Smooth muscle cell (in vitro differentiated cells): ENCODE measurements at regions not wholly inside any gene's neighbourhood (a gene's known extent, or its start where the extent isn't known, plus 50 kb on each side); places are given as distances from the start of the nearest gene placed in this dataset.

ENCODE experiments used
- DNase-seq: peaks from one replicate; lab custom pipeline; 2025; ENCODE audit not compliant: unreplicated experiment; lab: John Stamatoyannopoulos, UW
- H2AFZ ChIP-seq: fragments of 200-600 bp; sonication (generic); 2 replicates; pipeline ENCODE4 v1.6.0; 2016; ENCODE audit warnings: antibody characterized with exemption, low read depth, mild to moderate bottlenecking
- H3F3A ChIP-seq: fragments of 200-600 bp; sonication (generic); 2 replicates; pipeline ENCODE4 v1.6.0; 2017; ENCODE audit warnings: antibody characterized with exemption, low read depth
- H3K27ac ChIP-seq: fragments of 200-600 bp; sonication (generic); 2 replicates; pipeline ENCODE4 v1.5.1; 2016; ENCODE audit warnings: low read depth, mild to moderate bottlenecking
- H3K27me3 ChIP-seq: fragments of 200-600 bp; sonication (generic); 2 replicates; pipeline ENCODE4 v1.6.1; 2016; ENCODE audit warnings: low read depth, mild to moderate bottlenecking
- H3K36me3 ChIP-seq: fragments of 200-600 bp; sonication (generic); 2 replicates; pipeline ENCODE4 v1.5.1; 2016; ENCODE audit warnings: low read depth
- H3K4me1 ChIP-seq: fragments of 200-600 bp; sonication (generic); 2 replicates; pipeline ENCODE4 v1.5.1; 2016; ENCODE audit warnings: low read depth
- H3K4me2 ChIP-seq: fragments of 200-600 bp; sonication (generic); 2 replicates; pipeline ENCODE4 v1.6.0; 2016; ENCODE audit warnings: mild to moderate bottlenecking
- H3K4me3 ChIP-seq: fragments of 200-600 bp; sonication (generic); 2 replicates; pipeline ENCODE4 v1.5.1; 2016; ENCODE audit warnings: mild to moderate bottlenecking
- H3K79me2 ChIP-seq: fragments of 200-600 bp; sonication (generic); 2 replicates; pipeline ENCODE4 v1.6.0; 2016; ENCODE audit warnings: low read depth, mild to moderate bottlenecking
- H3K9ac ChIP-seq: fragments of 200-600 bp; sonication (generic); 2 replicates; pipeline ENCODE4 v1.6.0; 2016; ENCODE audit warnings: low read depth
- H3K9me3 ChIP-seq: fragments of 200-600 bp; sonication (generic); replicated peaks from 2 replicates; pipeline ENCODE4 v1.5.1; 2016; ENCODE audit warnings: low read depth
- H4K20me1 ChIP-seq: fragments of 200-600 bp; sonication (generic); 2 replicates; pipeline ENCODE4 v1.6.0; 2016; ENCODE audit warnings: low read depth
- CTCF ChIP-seq: fragments of 200-600 bp; sonication (generic); IDR thresholded peaks from 2 replicates; pipeline ENCODE4 v1.5.1; 2017; ENCODE audit warnings: borderline replicate concordance, mild to moderate bottlenecking, antibody characterized with exemption; ENCODE audit not compliant: insufficient read depth, poor library complexity, severe bottlenecking
- WGBS: methylation state at CpG from one replicate; pipeline ENCODE4 v1.1.7; 2016; ENCODE audit warnings: low lambda C conversion rate; 5-methylcytosine and 5-hydroxymethylcytosine counted together

DNA sequence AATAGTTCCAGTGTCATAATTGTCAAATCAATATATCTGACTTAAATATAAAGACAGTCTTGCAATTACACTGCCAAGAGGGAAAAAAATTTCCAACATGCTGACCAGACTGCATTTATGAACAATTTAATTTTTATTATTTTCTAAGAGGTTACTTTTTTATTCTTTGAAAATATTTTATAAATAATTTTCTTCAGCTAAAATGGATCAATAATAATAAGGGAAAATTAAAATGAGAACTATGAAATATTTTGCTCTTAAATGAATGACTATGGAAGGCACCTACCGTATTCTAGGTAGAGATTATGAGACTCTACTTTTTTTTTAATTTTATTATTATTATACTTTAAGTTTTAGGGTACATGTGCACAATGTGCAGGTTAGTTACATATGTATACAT is 1032.5 kb upstream of the LRRN3 start:
- DNase-seq: no peak
- H3K79me2 ChIP-seq: no peaks in the 10 kb centered on the region
- H3K9me3 ChIP-seq: no peaks in the 10 kb centered on the region
- no peaks in the 10 kb centered on the region for H3K36me3 ChIP-seq
- no peaks in the 10 kb centered on the region for H4K20me1 ChIP-seq
- H3F3A ChIP-seq: no peaks in the 10 kb centered on the region
- no peak for TF ChIP-seq CTCF
- WGBS: 92% methylated on average over 1 of the region's 1 CpG
- no peak overlapping the region for H3K4me2 ChIP-seq
- no peaks in the 10 kb centered on the region for H3K4me1 ChIP-seq
- H2AFZ ChIP-seq: no peak overlapping the region
- H3K9ac ChIP-seq: no peak overlapping the region
- H3K27me3 ChIP-seq: peaks cover 18% of the 10 kb centered on the region
- H3K27ac ChIP-seq: no peak overlapping the region
- no peak overlapping the region for H3K4me3 ChIP-seq

DNA sequence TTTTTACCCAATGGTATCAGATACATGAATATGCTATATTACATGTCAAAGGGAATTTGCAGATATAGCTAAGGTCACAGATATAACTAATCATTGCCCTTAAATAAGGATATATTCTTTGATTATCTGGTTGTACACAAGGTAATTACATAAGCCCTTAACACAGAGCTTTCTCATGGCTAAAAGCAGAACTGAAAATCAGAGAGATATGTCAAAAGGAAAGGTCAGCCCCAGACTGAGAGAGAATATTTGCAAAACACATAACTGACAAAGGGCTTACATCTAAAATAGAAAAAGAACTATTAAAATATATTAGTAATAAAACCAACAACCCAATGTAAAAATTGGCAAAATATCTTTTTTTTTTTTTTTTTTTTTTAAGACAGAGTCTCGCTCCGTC is 1029.5 kb upstream of the LRRN3 start:
- Histone ChIP-seq H3K9ac (no peak overlapping the region), H3K36me3 (no peaks in the 10 kb centered on the region), H3K27me3 (no peaks in the 10 kb centered on the region), H3K4me1 (no peaks in the 10 kb centered on the region), H3K79me2 (no peaks in the 10 kb centered on the region), H3K27ac (no peak overlapping the region), H3F3A (no peaks in the 10 kb centered on the region), H3K4me2 (no peak overlapping the region), H3K9me3 (no peaks in the 10 kb centered on the region), H2AFZ (no peak overlapping the region), H4K20me1 (no peaks in the 10 kb centered on the region), H3K4me3 (no peak overlapping the region)
- no peak for DNase-seq
- TF ChIP-seq CTCF: no peak
- WGBS: 100% methylated on average over 2 of the region's 2 CpGs

- Histone ChIP-seq H3K4me1 (no peaks in the 10 kb centered on the region), H2AFZ (no peak overlapping the region), H3K27ac (no peak overlapping the region), H3K4me3 (no peak overlapping the region), H4K20me1 (no peaks in the 10 kb centered on the region), H3K9me3 (no peaks in the 10 kb centered on the region), H3K4me2 (no peak overlapping the region), H3K9ac (no peak overlapping the region), H3K79me2 (no peaks in the 10 kb centered on the region), H3K36me3 (no peaks in the 10 kb centered on the region), H3K27me3 (no peaks in the 10 kb centered on the region), H3F3A (no peaks in the 10 kb centered on the region)
- WGBS: 81% methylated on average over 3 of the region's 3 CpGs
- no peak for DNase-seq
- TF ChIP-seq CTCF: no peak
Observed at GRCh38 chr7:110065121-110065520, 1025.8 kb upstream of the LRRN3 start.

- H4K20me1 ChIP-seq: no peaks in the 10 kb centered on the region
- no peak overlapping the region for H3K4me3 ChIP-seq
- H3K79me2 ChIP-seq: no peaks in the 10 kb centered on the region
- H3K4me1 ChIP-seq: no peaks in the 10 kb centered on the region
- no peaks in the 10 kb centered on the region for H3K27me3 ChIP-seq
- H3K27ac ChIP-seq: no peak overlapping the region
- no peaks in the 10 kb centered on the region for H3F3A ChIP-seq
- no peak overlapping the region for H3K9ac ChIP-seq
- no peak overlapping the region for H2AFZ ChIP-seq
- no peak overlapping the region for H3K4me2 ChIP-seq
- WGBS: 96% methylated on average over 2 of the region's 2 CpGs
- no peaks in the 10 kb centered on the region for H3K36me3 ChIP-seq
- H3K9me3 ChIP-seq: no peaks in the 10 kb centered on the region
- DNase-seq: no peak
- TF ChIP-seq CTCF: no peak
Observed at GRCh38 chr7:110066843-110067242, 1024.1 kb upstream of the LRRN3 start.
